Ovary (tissue), 7 donors: ENCODE measurements at regions not wholly inside any gene's neighbourhood (a gene's known extent, or its start where the extent isn't known, plus 50 kb on each side); places are given as distances from the start of the nearest gene placed in this dataset.

ENCODE experiments used
- DNase-seq, 5 donors: peaks; one replicate each; pipeline ENCODE4 v3.0.0-alpha.2; 2019 to 2020
- H3K27ac ChIP-seq, 2 donors: fragments of 200-600 bp; one replicate each; pipeline versions ENCODE4 v1.5.1 to v1.8.0; 2019 to 2022
- H3K27me3 ChIP-seq: fragments of 200-600 bp; one replicate; pipeline ENCODE4 v1.8.0; 2022
- H3K36me3 ChIP-seq: fragments of 200-600 bp; sonication (generic); one replicate; pipeline ENCODE4 v1.5.1; 2019
- H3K4me1 ChIP-seq: one replicate; pipeline ENCODE4 v1.8.1; 2013; ENCODE audit warnings: mild to moderate bottlenecking, moderate library complexity; ENCODE audit not compliant: insufficient read depth
- H3K4me3 ChIP-seq: fragments of 200-600 bp; sonication (generic); one replicate; pipeline ENCODE4 v1.5.1; 2017
- H3K9me3 ChIP-seq, 2 donors: fragments of 200-600 bp in 1 of 2; sonication (generic) in 1 of 2; one replicate each; pipeline versions ENCODE4 v1.5.1 to v1.8.1; 2013 to 2019; ENCODE audit warnings: mild to moderate bottlenecking in 1 of 2, moderate library complexity in 1 of 2
- EP300 ChIP-seq: sonication (generic); formaldehyde crosslinking; IDR thresholded peaks from one replicate; pipeline ENCODE4 v1.6.1; 2017; ENCODE audit warnings: antibody characterized with exemption
- POLR2A ChIP-seq: fragments of 450-650 bp; IDR thresholded peaks from one replicate; pipeline ENCODE4 v1.6.1; 2017; ENCODE audit warnings: antibody characterized with exemption, mild to moderate bottlenecking, moderate library complexity
- WGBS, 3 donors: extraction: QIAGEN DNeasy Blood & Tissue Kit in 1 of 3; methylation state at CpG; one replicate each; pipeline versions ENCODE4 v1.1.5 to v1.1.7; 2013 to 2017; 5-methylcytosine and 5-hydroxymethylcytosine counted together
- intact Hi-C, 4 donors: fragments of 100-400 bp; cut with DNase I; formaldehyde crosslinking; loops; one replicate each; pipeline versions ENCODE4 v1.11.0 to v1.15.1; 2022 to 2023
- TF ChIP-seq, protein P1 (sequence below), 3 donors: fragments of 450-650 bp in 2 of 3; fragments of 200-600 bp in 1 of 3; IDR thresholded peaks; one replicate each; pipeline versions ENCODE4 v1.5.1 to v1.8.0; 2016 to 2022; ENCODE audit warnings: antibody characterized with exemption in 3 of 3, mild to moderate bottlenecking in 1 of 3
- donor health status: DM: no; HTN: no; CAD: no; lungs with moderate emphysema.
- donor health status: DM: no; HTN: no; CAD: no.
- donor health status: Bipolar disorder and iron deficiency.
- donor health status: DM: no; HTN: no; CAD: no.
- donor health status: DM: yes; HTN: yes; CAD: no.

DNA sequence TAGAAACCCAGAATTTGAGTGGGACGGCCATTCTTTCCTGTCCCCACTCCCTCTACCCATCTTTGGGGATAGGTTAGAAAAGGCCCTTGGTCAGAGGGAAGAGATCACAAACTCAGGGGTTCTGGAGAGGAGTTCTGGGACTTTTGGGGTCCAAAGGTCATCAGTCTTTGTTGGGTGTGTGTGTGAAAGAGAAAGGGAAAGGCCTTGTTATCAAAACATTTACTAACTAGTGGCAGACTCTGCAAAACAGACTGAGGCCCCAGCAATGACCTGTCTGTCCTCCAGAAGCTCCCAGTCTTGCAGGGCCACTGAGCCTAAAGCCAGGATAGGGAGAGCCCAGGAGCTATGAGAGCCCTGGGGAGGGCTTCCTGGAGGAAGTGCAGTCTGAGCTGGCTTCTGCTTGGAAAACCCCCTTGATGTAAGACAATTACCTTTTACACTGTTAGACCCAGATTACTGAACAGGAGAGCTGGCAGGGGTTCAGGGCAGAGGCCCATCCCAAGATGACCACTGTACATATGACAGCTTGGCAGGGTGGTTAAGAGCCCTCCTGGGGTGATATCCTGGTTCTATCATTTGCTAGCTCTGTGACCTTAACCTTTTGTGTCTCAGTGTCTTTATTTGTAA lies 429.1 kb upstream of the CCDC196 start:
- H3K27me3 ChIP-seq = no peaks in the 10 kb centered on the region
- no peak overlapping the region for H3K4me3 ChIP-seq
- WGBS, 3 donors = 92 to 97% (median 96%) methylated on average over 1 of the region's 1 CpG
- no peak for DNase-seq
- no peaks in the 10 kb centered on the region for H3K4me1 ChIP-seq
- H3K27ac ChIP-seq = no peak overlapping the region
- no peaks in the 10 kb centered on the region for H3K9me3 ChIP-seq
- TF ChIP-seq EP300 (no peak), POLR2A (no peak)
- TF ChIP-seq, protein P1, sequence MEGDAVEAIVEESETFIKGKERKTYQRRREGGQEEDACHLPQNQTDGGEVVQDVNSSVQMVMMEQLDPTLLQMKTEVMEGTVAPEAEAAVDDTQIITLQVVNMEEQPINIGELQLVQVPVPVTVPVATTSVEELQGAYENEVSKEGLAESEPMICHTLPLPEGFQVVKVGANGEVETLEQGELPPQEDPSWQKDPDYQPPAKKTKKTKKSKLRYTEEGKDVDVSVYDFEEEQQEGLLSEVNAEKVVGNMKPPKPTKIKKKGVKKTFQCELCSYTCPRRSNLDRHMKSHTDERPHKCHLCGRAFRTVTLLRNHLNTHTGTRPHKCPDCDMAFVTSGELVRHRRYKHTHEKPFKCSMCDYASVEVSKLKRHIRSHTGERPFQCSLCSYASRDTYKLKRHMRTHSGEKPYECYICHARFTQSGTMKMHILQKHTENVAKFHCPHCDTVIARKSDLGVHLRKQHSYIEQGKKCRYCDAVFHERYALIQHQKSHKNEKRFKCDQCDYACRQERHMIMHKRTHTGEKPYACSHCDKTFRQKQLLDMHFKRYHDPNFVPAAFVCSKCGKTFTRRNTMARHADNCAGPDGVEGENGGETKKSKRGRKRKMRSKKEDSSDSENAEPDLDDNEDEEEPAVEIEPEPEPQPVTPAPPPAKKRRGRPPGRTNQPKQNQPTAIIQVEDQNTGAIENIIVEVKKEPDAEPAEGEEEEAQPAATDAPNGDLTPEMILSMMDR (IDR thresholded peaks at IDR 0.05) = no peak
- intact Hi-C loops = no loop called here
- no peaks in the 10 kb centered on the region for H3K36me3 ChIP-seq

DNA sequence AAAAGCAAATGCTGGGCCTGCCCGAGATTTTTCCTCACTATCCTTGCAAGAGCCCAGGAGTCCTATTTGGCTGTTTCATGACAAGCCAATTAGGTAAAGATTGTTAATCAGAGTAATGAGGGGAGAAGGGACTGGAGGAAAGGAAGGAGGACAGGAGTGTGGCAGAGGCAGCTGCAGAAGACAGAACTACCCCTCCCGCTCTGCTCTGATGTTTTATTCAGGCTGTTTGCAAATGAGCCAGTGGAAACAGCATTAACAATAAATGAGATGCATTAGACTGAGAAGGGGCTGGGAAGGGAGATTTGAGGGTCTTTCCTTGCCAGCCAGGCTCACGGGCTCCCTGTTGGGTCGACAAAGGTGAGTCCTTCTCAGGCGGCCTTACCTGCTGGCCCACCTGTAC lies 421.0 kb upstream of the CCDC196 start:
- DNase-seq = no peak
- TF ChIP-seq EP300 (no peak), POLR2A (no peak)
- TF ChIP-seq, protein P1 (IDR thresholded peaks at IDR 0.05) = no peak
- no peaks in the 10 kb centered on the region for H3K27me3 ChIP-seq
- H3K4me1 ChIP-seq = no peaks in the 10 kb centered on the region
- no peaks in the 10 kb centered on the region for H3K36me3 ChIP-seq
- no peak overlapping the region for H3K27ac ChIP-seq
- 75 to 85% (median 78%) methylated on average over 5 of the region's 5 CpGs for WGBS, 3 donors
- intact Hi-C loops = no loop called here
- H3K4me3 ChIP-seq = no peak overlapping the region
- no peaks in the 10 kb centered on the region for H3K9me3 ChIP-seq

- Histone ChIP-seq H3K36me3 (no peaks in the 10 kb centered on the region), H3K4me1 (no peaks in the 10 kb centered on the region), H3K4me3 (no peak overlapping the region), H3K27me3 (no peaks in the 10 kb centered on the region), H3K9me3 (no peaks in the 10 kb centered on the region), H3K27ac (no peak overlapping the region)
- intact Hi-C loops = no loop called here
- no peak for DNase-seq
- WGBS, 3 donors = 83 to 88% (median 87%) methylated on average over 9 of the region's 9 CpGs
- TF ChIP-seq EP300 = no peak
- TF ChIP-seq, protein P1 (IDR thresholded peaks at IDR 0.05) = no peak
Observed at GRCh38 chr14:66066981-66067776, 419.0 kb upstream of the CCDC196 start.

GRCh38 chr14:66069036-66069435 lies 417.1 kb upstream of the CCDC196 start:
- TF ChIP-seq POLR2A (no peak), EP300 (no peak)
- TF ChIP-seq, protein P1 (IDR thresholded peaks at IDR 0.05) = no peak
- Histone ChIP-seq H3K27me3 (no peaks in the 10 kb centered on the region), H3K4me1 (no peaks in the 10 kb centered on the region), H3K27ac (no peak overlapping the region), H3K36me3 (no peaks in the 10 kb centered on the region), H3K9me3 (no peaks in the 10 kb centered on the region), H3K4me3 (no peak overlapping the region)
- no peak for DNase-seq
- intact Hi-C loops = no loop called here
- 89 to 98% (median 97%) methylated on average over 2 of the region's 2 CpGs for WGBS, 3 donors
